Ovary (tissue), 3 donors: ENCODE measurements at regions not wholly inside any gene's neighbourhood (a gene's known extent, or its start where the extent isn't known, plus 50 kb on each side); places are given as distances from the start of the nearest gene placed in this dataset.

Source experiments
- POLR2A ChIP-seq: fragments of 450-650 bp; IDR thresholded peaks from one replicate; pipeline ENCODE4 v1.6.1; 2017; ENCODE audit warnings: antibody characterized with exemption, mild to moderate bottlenecking, moderate library complexity
- TF ChIP-seq, protein P1 (sequence below), 3 donors: fragments of 450-650 bp in 2 of 3; fragments of 200-600 bp in 1 of 3; IDR thresholded peaks; one replicate each; pipeline versions ENCODE4 v1.5.1 to v1.8.0; 2016 to 2022; ENCODE audit warnings: antibody characterized with exemption in 3 of 3, mild to moderate bottlenecking in 1 of 3
- donor health status: DM: no; HTN: no; CAD: no.

DNA sequence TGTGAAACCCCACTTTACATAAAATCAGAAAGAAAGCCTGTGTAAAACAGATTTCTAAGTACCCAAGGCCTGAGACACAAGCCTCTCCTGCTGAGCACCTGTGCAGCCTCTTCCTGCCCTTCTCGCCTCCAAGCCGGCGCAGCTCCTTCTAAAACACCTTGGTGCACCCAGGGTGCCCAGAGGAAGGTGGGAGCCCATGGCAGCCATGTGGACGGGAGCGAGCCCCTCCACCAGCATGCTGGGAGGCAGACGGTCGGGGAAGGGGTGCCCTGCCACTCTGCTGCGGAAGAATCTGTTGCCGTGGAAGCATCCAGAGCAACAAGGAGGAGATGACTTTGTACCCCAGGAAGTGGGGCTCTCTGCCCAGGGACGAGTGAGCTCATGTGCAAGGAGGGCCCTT is 103.1 kb upstream of the C14orf180 start:
- TF ChIP-seq, protein P1, sequence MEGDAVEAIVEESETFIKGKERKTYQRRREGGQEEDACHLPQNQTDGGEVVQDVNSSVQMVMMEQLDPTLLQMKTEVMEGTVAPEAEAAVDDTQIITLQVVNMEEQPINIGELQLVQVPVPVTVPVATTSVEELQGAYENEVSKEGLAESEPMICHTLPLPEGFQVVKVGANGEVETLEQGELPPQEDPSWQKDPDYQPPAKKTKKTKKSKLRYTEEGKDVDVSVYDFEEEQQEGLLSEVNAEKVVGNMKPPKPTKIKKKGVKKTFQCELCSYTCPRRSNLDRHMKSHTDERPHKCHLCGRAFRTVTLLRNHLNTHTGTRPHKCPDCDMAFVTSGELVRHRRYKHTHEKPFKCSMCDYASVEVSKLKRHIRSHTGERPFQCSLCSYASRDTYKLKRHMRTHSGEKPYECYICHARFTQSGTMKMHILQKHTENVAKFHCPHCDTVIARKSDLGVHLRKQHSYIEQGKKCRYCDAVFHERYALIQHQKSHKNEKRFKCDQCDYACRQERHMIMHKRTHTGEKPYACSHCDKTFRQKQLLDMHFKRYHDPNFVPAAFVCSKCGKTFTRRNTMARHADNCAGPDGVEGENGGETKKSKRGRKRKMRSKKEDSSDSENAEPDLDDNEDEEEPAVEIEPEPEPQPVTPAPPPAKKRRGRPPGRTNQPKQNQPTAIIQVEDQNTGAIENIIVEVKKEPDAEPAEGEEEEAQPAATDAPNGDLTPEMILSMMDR (IDR thresholded peaks at IDR 0.05) = no peak
- no peak for TF ChIP-seq POLR2A
